Right lobe of liver (tissue), 6 donors: ENCODE measurements at regions not wholly inside any gene's neighbourhood (a gene's known extent, or its start where the extent isn't known, plus 50 kb on each side); places are given as distances from the start of the nearest gene placed in this dataset.
"Not testable (repeated sequence)": the region's sequence is repeated elsewhere in the genome, so short reads cannot be mapped to it uniquely, and the experiment has no call there.

Experiments
- ATAC-seq, 4 donors: fragments of 200-7000 bp; cut with Tn5 transposase; one replicate each; pipeline ENCODE4 v1.9.1; 2020; ENCODE audit warnings: mild to moderate bottlenecking in 4 of 4, moderate library complexity in 4 of 4
- DNase-seq, 3 donors: peaks; one replicate each; pipeline ENCODE4 v3.0.0-alpha.2; 2020
- H3K27ac ChIP-seq, 3 donors: fragments of 200-600 bp; one replicate each; pipeline ENCODE4 v1.8.0; 2022
- H3K27me3 ChIP-seq, 2 donors: fragments of 200-600 bp; one replicate each; pipeline ENCODE4 v1.8.0; 2022
- H3K36me3 ChIP-seq, 4 donors: fragments of 200-600 bp; sonication (generic) in 1 of 4; one replicate each; pipeline versions ENCODE4 v1.5.1 to v1.8.0; 2017 to 2022; ENCODE audit warnings: control low read depth in 1 of 4
- H3K4me1 ChIP-seq, 4 donors: fragments of 200-600 bp; sonication (generic) in 1 of 4; one replicate each; pipeline versions ENCODE4 v1.5.1 to v1.8.0; 2017 to 2022; ENCODE audit warnings: control low read depth in 1 of 4
- H3K4me3 ChIP-seq, 3 donors: fragments of 200-600 bp; one replicate each; pipeline ENCODE4 v1.8.0; 2022
- H3K9me3 ChIP-seq, 4 donors: fragments of 200-600 bp; sonication (generic) in 1 of 4; one replicate each; pipeline versions ENCODE4 v1.5.1 to v1.8.0; 2017 to 2022; ENCODE audit warnings: control low read depth in 1 of 4
- CTCF ChIP-seq, 4 donors: fragments of 200-600 bp in 3 of 4; fragments of 450-650 bp in 1 of 4; IDR thresholded peaks; one replicate each; pipeline versions ENCODE4 v1.5.1 to v1.8.0; 2016 to 2022; ENCODE audit warnings: antibody characterized with exemption in 4 of 4, mild to moderate bottlenecking in 2 of 4
- WGBS: methylation state at CpG from one replicate; pipeline ENCODE4 v1.1.6; 2018; ENCODE audit warnings: low coverage, low lambda C conversion rate; ENCODE audit not compliant: insufficient coverage; ENCODE audit errors: missing lambda C conversion rate; 5-methylcytosine and 5-hydroxymethylcytosine counted together
- intact Hi-C, 2 donors: fragments of 100-400 bp; cut with DNase I; formaldehyde crosslinking; loops; one replicate each; pipeline versions ENCODE4 v1.11.2 to v1.14.1; 2022
- donor health status: DM: no; HTN: yes; CAD: no.
- donor health status: DM: no; HTN: no; CAD: no.
- donor health status: DM: no; HTN: no; CAD: no.
- donor health status: DM: no; HTN: yes; CAD: no.
- donor health status: DM: no; HTN: yes; CAD: no.

GRCh38 chr22:16911340-16911739, 86.1 kb upstream of the XKR3 start:
- H3K4me1 ChIP-seq, ATAC-seq, DNase-seq, H3K36me3 ChIP-seq, intact Hi-C loops, H3K4me3 ChIP-seq, H3K9me3 ChIP-seq, H3K27ac ChIP-seq, H3K27me3 ChIP-seq: not testable (repeated sequence)
- WGBS, result 20% methylated on average over 2 of the region's 2 CpGs
- TF ChIP-seq CTCF (IDR thresholded peaks at IDR 0.05), result peak; percentile 25 to 43 (median 30)

GRCh38 chr22:16902051-16902450, 76.8 kb upstream of the XKR3 start:
- H3K4me1 ChIP-seq, DNase-seq, intact Hi-C loops, H3K27me3 ChIP-seq, ATAC-seq, H3K9me3 ChIP-seq, H3K36me3 ChIP-seq, H3K27ac ChIP-seq, H3K4me3 ChIP-seq: not testable (repeated sequence)
- WGBS, result 80% methylated on average over 2 of the region's 2 CpGs

GRCh38 chr22:16901579-16901978, 76.4 kb upstream of the XKR3 start:
- H3K36me3 ChIP-seq, H3K27ac ChIP-seq, ATAC-seq, H3K27me3 ChIP-seq, intact Hi-C loops, H3K4me1 ChIP-seq, H3K4me3 ChIP-seq, H3K9me3 ChIP-seq, DNase-seq: not testable (repeated sequence)
- WGBS, result 38% methylated on average over 3 of the region's 5 CpGs

DNA sequence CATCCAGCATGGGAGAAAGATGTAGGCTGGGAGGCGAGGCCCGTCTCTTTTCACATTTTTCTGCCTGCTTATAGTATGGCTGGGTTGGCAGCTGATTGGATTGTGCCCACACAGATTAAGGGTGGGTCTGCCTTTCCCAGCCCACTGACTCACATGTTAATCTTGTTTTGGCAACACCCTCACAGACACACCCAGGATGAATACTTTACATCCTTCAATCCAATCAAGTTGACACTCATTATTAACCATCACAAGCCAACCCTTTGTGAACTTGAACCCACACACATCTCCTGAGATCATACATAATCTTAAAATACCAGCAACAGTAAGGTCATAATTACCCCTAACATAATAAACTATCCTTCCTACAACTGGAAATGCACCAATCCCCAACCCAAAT, 74.1 kb upstream of the XKR3 start:
- H3K27me3 ChIP-seq, ATAC-seq, H3K27ac ChIP-seq, DNase-seq, H3K36me3 ChIP-seq, H3K9me3 ChIP-seq, H3K4me3 ChIP-seq, intact Hi-C loops, H3K4me1 ChIP-seq: not testable (repeated sequence)
- WGBS, result 80% methylated on average over 1 of the region's 2 CpGs

DNA sequence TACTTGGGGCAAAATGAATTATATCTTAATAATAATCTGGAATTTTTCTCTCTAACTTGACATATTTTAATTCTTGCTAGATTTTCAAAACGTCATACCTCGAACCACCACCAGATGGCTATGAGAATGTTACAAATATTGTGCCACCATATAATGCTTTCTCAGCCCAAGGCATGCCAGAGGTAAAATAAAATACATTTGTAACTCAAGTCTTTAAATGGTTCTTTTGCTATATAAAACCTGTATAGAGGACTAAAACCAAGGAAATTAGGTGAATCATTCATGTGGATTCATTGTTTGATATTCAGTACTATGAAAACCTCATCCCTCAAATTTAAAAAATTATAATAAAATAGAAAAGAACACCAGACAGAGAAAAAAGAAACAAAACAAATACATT, 72.2 kb upstream of the XKR3 start:
- intact Hi-C loops, ATAC-seq, H3K36me3 ChIP-seq, DNase-seq, H3K9me3 ChIP-seq, H3K27ac ChIP-seq, H3K27me3 ChIP-seq, H3K4me3 ChIP-seq, H3K4me1 ChIP-seq: not testable (repeated sequence)
- TF ChIP-seq CTCF (IDR thresholded peaks at IDR 0.05), result peak in 3 of 4 donors; percentile 2 to 7 (median 5)
- 3% methylated on average over 2 of the region's 2 CpGs for WGBS

DNA sequence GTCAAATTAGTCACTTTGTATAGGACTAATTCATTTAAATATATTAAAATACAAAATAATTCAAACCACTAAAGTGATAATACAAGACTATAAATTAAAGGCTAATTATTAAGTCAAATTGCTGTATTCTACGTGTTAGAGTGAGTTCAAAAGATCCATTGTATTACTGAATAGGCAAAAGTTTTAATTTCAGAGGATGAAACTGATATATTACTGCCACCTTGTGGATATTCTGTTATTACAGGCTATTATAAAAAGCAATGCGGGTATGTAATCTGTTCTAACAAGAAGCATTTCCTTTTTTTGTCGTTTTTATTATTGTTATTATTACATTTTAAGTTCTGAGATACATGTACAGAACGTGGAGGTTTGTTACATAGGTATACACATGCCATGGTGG, 66.7 kb upstream of the XKR3 start:
- peak; percentile 45 to 49 (median 45) for TF ChIP-seq CTCF (IDR thresholded peaks at IDR 0.05)
- DNase-seq, H3K36me3 ChIP-seq, H3K4me3 ChIP-seq, H3K4me1 ChIP-seq, H3K27ac ChIP-seq, H3K27me3 ChIP-seq, H3K9me3 ChIP-seq, ATAC-seq, intact Hi-C loops: not testable (repeated sequence)
- WGBS, result 1% methylated on average over 4 of the region's 4 CpGs

- WGBS, result 60% methylated on average over 1 of the region's 1 CpG
- H3K36me3 ChIP-seq, ATAC-seq, H3K27ac ChIP-seq, H3K9me3 ChIP-seq, H3K27me3 ChIP-seq, H3K4me1 ChIP-seq, H3K4me3 ChIP-seq, DNase-seq, intact Hi-C loops: not testable (repeated sequence)
Observed at GRCh38 chr22:16876339-16876738, 51.1 kb upstream of the XKR3 start.
